ACC112 (cell line): ENCODE measurements at regions not wholly inside any gene's neighbourhood (a gene's known extent, or its start where the extent isn't known, plus 50 kb on each side); places are given as distances from the start of the nearest gene placed in this dataset.
"Not testable (repeated sequence)": the region's sequence is repeated elsewhere in the genome, so short reads cannot be mapped to it uniquely, and the experiment has no call there.

ENCODE experiments used
- H2AFZ ChIP-seq: fragments of 200-600 bp; sonication (generic); one replicate; pipeline ENCODE4 v1.6.0; 2017; ENCODE audit warnings: antibody characterized with exemption, low read length; ENCODE audit not compliant: unreplicated experiment
- H3K27ac ChIP-seq: fragments of 200-600 bp; sonication (generic); 2 replicates; pipeline ENCODE4 v1.5.1; 2014; ENCODE audit warnings: low read depth, mild to moderate bottlenecking, antibody characterized with exemption, low read length, moderate library complexity
- H3K27me3 ChIP-seq: fragments of 200-600 bp; sonication (generic); 2 replicates; pipeline ENCODE4 v1.6.1; 2014; ENCODE audit warnings: mild to moderate bottlenecking, antibody characterized with exemption, low read length, moderate library complexity, mixed read lengths; ENCODE audit not compliant: insufficient read depth
- H3K36me3 ChIP-seq: fragments of 200-600 bp; sonication (generic); 2 replicates; pipeline ENCODE4 v1.6.1; 2016; ENCODE audit warnings: mild to moderate bottlenecking, antibody characterized with exemption, low read length, moderate library complexity, mixed read lengths; ENCODE audit not compliant: insufficient read depth
- H3K4me1 ChIP-seq: fragments of 200-600 bp; sonication (generic); one replicate; pipeline ENCODE4 v1.6.1; 2016; ENCODE audit warnings: low read length, mixed read lengths; ENCODE audit not compliant: insufficient read depth, unreplicated experiment, control insufficient read depth
- H3K4me3 ChIP-seq: fragments of 200-600 bp; sonication (generic); 2 replicates; pipeline ENCODE4 v1.5.1; 2014; ENCODE audit warnings: mild to moderate bottlenecking, low read depth, low read length
- H3K79me2 ChIP-seq: fragments of 200-600 bp; sonication (generic); one replicate; pipeline ENCODE4 v1.6.0; 2016; ENCODE audit warnings: low read length; ENCODE audit not compliant: control insufficient read depth, unreplicated experiment, insufficient read depth

DNA sequence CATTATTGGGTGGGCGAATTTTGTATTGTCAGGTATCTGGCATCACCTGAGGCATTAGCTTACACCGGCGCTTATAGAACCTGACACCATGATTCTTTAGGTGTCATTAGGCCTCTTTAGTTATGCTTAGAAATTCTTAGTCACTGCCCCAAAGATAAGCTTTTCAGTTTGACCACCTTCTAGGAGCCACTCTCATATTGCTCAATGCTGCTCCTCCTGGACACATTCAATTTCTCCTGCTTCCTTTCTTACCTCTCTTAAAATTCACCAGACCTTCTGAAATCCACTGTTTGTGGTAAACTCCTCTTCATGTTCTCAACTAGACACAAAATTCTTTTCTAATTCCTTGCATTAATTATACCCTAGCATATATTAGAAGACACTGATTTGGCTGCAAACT is 93.9 kb upstream of the NOX4 start:
- H2AFZ ChIP-seq, H3K27me3 ChIP-seq, H3K4me1 ChIP-seq, H3K27ac ChIP-seq, H3K36me3 ChIP-seq, H3K79me2 ChIP-seq, H3K4me3 ChIP-seq: not testable (repeated sequence)

DNA sequence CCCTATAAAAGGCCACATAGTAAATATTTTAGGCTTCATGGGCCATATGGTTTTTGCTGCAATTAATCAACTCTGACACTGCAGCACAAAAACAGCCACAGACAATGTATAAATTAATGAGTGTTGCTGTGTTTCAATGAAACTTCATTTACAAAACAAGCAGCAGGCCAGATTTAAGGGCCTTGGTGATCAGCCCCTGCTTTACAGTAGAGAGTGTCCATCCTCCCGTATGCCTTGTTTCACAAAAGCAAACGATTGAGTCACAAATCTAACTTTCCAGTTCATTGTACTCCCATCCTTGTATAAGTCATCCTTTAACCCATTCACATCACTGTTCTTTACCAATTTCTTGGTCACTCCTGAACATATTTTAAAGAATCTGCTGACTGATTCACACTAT is 94.3 kb upstream of the NOX4 start:
- H3K36me3 ChIP-seq = not testable (repeated sequence)

DNA sequence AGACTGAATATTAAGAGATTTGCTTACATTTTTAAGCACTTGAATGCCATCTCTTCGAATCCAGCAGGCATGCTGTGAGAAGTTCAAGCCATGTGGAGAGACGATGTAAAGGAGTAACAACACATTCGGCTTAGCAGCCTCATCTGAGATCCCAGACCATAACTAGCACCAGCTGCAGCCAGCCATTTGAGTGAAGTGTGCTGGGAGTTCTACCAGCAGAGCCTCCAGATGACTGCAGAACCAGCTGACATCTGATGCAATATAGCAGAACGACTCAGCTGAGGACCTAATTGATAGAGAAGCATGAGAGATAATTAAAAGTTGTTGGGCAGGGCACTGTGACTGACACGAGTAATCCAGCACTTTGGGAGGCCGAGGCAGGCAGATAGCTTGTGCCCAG is 98.2 kb upstream of the NOX4 start:
- not testable (repeated sequence) for H3K36me3 ChIP-seq, H3K79me2 ChIP-seq, H3K4me1 ChIP-seq, H2AFZ ChIP-seq, H3K4me3 ChIP-seq, H3K27me3 ChIP-seq, H3K27ac ChIP-seq

More for the DNA sequence above, 94.3 kb upstream of the NOX4 start:
- not testable (repeated sequence) for H2AFZ ChIP-seq, H3K4me3 ChIP-seq, H3K79me2 ChIP-seq, H3K4me1 ChIP-seq, H3K27me3 ChIP-seq, H3K27ac ChIP-seq

DNA sequence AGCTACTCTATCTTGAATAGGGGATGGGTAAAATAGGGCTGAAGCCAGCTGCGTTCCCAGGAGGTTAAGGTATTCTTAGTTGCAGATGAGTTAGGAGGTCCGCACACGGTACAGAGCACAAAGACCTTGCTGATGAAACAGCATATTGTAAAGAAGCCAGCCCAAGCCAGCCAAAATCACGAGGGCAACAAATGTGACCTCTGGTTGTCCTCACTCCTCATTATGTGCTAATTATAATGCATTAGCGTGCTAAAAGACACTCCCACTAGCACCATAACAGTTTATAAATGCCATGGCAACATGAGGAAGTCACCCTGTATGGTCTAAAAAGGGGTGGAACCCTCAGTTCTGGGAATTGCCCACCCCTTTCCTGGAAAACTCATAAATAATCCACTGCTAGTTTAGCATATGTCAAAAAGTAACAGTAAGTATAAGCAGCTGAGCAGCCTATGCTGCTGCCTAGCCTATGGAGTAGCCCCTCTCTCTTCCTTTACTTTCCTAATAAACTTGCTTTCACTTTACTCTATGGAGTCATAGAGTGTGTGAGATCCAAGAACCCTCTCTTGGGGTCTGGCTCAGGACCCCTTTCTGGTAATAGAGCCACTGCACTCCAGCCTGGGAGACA is 98.9 kb upstream of the NOX4 start:
- H3K36me3 ChIP-seq, H3K79me2 ChIP-seq, H3K4me3 ChIP-seq, H3K27ac ChIP-seq, H2AFZ ChIP-seq, H3K27me3 ChIP-seq, H3K4me1 ChIP-seq: not testable (repeated sequence)

DNA sequence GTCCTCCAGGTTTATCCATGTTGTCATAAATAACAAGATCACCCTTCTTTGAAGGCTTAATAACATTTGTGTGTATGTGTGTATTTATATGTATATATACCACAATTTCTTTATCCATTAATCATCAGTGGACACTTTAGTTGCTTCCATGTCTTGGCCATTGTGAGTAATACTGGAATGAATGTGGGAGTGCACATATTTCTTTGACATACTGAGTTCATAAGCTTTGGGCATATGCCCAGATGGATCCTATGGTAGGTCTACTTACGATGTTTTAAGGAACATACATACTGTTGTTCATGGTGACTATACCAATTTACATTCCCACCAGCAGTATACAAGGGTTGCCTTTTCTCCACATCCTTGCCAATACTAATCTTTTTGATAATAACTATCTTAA is 108.8 kb upstream of the TRIM77 start:
- H3K4me3 ChIP-seq, H3K36me3 ChIP-seq, H3K27ac ChIP-seq, H3K79me2 ChIP-seq, H2AFZ ChIP-seq, H3K27me3 ChIP-seq, H3K4me1 ChIP-seq: not testable (repeated sequence)

DNA sequence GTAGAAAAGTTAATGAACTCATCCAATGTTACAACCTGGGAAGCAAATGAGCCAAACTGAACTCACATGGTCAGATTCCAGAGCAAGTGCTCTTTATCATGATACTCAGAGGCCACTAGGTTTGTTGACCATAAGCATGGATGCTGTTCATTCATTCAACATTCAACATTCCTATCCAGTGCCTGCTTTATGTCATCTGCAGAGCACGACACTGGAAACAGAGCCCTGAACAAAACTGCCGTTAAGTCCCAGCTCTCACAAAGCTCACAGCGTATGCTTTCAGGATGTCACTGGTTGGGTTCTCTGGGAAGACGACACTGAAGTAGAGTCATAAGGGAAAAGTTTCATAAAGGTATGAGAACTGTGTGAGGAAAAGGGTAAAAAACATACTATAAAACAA is 105.8 kb upstream of the TRIM77 start:
- H3K27me3 ChIP-seq = no peaks in the 10 kb centered on the region
- H3K4me1 ChIP-seq = peaks cover 3% of the 10 kb centered on the region
- no peak overlapping the region for H3K4me3 ChIP-seq
- no peaks in the 10 kb centered on the region for H3K36me3 ChIP-seq
- no peak overlapping the region for H3K27ac ChIP-seq
- H2AFZ ChIP-seq = no peak overlapping the region
- no peaks in the 10 kb centered on the region for H3K79me2 ChIP-seq

DNA sequence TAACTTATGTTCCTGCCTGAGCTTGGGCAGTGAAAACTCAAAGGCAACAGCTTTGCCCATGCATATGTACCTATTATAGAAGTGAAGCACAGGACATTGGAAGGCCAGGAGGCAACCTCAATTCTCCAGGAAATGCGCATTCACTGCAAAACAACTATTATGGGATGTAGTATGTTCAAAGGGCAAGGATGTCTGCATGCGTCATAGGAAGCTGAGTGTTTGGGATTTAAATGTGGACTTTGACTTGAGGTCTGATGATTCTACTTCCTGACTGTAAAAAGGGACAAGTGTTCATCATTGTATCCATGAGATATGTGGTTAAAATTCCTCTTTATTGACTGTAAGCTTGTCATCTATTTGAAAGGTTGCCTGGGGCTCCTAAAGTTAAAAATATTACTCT is 103.3 kb upstream of the TRIM77 start:
- not testable (repeated sequence) for H3K4me1 ChIP-seq, H2AFZ ChIP-seq, H3K27me3 ChIP-seq, H3K79me2 ChIP-seq, H3K4me3 ChIP-seq, H3K36me3 ChIP-seq
- H3K27ac ChIP-seq = peak overlapping the region; percentile 49

DNA sequence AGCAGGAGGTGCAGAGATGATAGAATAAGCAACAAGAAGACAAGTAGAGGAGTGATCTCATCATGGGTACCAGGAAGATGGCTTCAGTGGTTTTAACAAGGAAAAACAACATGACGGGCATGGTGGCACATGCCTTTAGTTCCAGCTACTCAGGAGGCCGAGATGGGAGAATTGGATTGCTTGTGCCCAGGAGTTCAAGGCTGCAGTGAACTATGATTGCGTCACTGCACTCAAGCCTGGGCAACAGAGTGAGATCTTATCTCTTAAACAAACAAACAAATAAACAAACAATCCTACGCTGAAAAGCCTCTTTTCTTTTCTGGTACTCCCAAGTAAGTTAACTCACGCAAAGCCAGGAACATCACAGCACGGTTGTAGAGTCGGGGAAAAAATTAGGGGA is 102.6 kb upstream of the TRIM77 start:
- H3K36me3 ChIP-seq, H3K27me3 ChIP-seq, H3K4me1 ChIP-seq, H3K4me3 ChIP-seq, H2AFZ ChIP-seq, H3K79me2 ChIP-seq: not testable (repeated sequence)
- peak overlapping the region; percentile 49 for H3K27ac ChIP-seq

DNA sequence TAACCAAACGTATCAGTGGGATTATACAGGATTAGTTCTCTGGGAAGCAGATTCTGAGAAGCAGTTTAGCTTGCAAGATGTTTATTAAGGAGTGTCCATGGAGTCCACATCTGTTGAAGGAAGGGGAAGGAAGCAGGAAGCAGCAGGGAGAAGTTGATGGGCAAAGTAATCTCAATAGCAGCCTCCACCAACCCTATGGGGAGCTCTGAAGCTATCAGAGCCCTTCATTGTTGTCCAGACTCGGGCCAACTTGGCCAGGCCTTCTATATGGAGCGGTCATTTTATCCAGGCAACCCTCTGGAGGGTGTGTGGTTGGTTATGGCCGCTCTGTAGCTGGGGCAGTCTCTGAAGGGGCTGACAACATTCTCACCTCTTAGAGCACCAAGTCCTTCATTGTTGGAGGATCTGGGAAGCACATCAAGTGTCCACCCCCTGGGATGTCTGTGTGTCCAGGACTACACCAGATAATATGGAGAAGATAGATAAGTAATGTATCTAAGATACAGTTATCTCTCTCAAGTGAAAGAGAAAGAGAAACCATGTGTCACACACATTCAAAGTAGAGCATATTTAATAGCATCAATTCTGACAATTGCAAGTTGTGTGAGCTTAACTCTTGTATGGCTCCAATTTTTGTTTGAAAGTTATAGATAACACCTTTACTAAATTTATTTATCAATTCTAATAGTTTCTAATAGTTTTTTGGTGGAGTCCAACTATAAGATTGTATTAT is 101.7 kb upstream of the TRIM77 start:
- Histone ChIP-seq H3K27ac (no peak overlapping the region), H2AFZ (peak overlapping the region; percentile 50), H3K4me1 (peaks cover 3% of the 10 kb centered on the region), H3K79me2 (no peaks in the 10 kb centered on the region), H3K36me3 (no peaks in the 10 kb centered on the region), H3K4me3 (no peak overlapping the region), H3K27me3 (no peaks in the 10 kb centered on the region)

DNA sequence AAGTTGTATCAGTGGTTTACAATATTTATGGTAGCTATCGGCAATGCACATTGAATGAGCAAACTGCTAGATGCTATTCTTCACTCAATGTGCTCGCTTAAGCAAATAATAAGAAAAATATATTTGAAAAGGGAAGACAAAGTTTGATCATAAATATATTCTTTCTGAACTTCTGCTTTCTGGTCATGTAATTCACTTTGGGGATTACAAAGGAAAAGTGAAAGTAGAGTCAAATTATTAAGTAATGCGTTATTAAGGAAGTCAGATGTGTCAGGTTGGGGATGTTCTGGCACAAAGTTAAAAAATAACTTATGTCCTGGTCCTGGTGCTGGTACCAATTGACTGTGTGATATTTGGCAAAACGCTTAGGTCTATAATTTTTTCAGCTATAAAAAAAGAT is 98.0 kb upstream of the TRIM77 start:
- no peaks in the 10 kb centered on the region for H3K4me1 ChIP-seq
- H3K27ac ChIP-seq = no peak overlapping the region
- no peaks in the 10 kb centered on the region for H3K36me3 ChIP-seq
- H2AFZ ChIP-seq = peak overlapping the region; percentile 64
- H3K79me2 ChIP-seq = no peaks in the 10 kb centered on the region
- no peaks in the 10 kb centered on the region for H3K27me3 ChIP-seq
- H3K4me3 ChIP-seq = peak overlapping the region; percentile 71

DNA sequence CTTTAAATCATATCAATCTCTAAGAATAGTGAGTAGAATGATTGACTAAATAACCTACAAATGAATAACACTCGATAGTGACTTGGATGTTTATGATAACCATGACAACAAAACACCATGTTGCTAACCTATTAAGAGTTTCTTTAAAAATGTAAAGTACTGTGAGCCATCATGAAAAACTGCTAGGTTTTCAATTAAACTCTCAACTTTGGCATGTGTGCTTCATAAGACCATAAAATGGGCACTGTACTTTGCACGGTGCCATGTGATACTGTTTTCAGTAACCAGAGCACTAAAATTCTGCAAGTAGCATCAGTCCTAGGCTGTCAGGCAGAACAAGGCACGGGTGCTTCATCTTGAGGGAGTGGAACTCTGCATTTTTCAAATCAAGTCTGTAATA is 96.2 kb upstream of the TRIM77 start:
- no peak overlapping the region for H3K4me3 ChIP-seq
- no peaks in the 10 kb centered on the region for H3K36me3 ChIP-seq
- no peaks in the 10 kb centered on the region for H3K27me3 ChIP-seq
- no peaks in the 10 kb centered on the region for H3K4me1 ChIP-seq
- peak overlapping the region; percentile 58 for H2AFZ ChIP-seq
- no peak overlapping the region for H3K27ac ChIP-seq
- H3K79me2 ChIP-seq = no peaks in the 10 kb centered on the region
